DND-41 (cell line): ENCODE measurements at regions not wholly inside any gene's neighbourhood (a gene's known extent, or its start where the extent isn't known, plus 50 kb on each side); places are given as distances from the start of the nearest gene placed in this dataset.

Experiments used
- ATAC-seq: fragments of 200-7000 bp; cut with Tn5 transposase; 3 replicates; pipeline ENCODE4 v1.9.1; 2021; ENCODE audit warnings: low read depth; ENCODE audit not compliant: insufficient read depth
- DNase-seq: peaks from one replicate; pipeline ENCODE4 v3.0.0-alpha.2; 2020
- H2AFZ ChIP-seq: 2 replicates; pipeline ENCODE4 v1.6.0; 2012; ENCODE audit warnings: low read depth, low read length
- H3K27ac ChIP-seq: 2 replicates; pipeline ENCODE4 v1.5.1; 2012; ENCODE audit warnings: low read length, inconsistent platforms
- H3K27me3 ChIP-seq: fragments of 200-600 bp; sonication (generic); 2 replicates; pipeline ENCODE4 v1.6.0; 2012; ENCODE audit warnings: low read length, mild to moderate bottlenecking, inconsistent platforms; ENCODE audit not compliant: insufficient read depth, poor library complexity
- H3K36me3 ChIP-seq: 2 replicates; pipeline ENCODE4 v1.5.1; 2012; ENCODE audit warnings: low read length, inconsistent platforms; ENCODE audit not compliant: insufficient read depth
- H3K4me1 ChIP-seq: 2 replicates; pipeline ENCODE4 v1.5.1; 2012; ENCODE audit warnings: mild to moderate bottlenecking, low read length; ENCODE audit not compliant: insufficient read depth
- H3K4me2 ChIP-seq: 2 replicates; pipeline ENCODE4 v1.6.0; 2012; ENCODE audit warnings: mild to moderate bottlenecking, moderate library complexity, low read length, inconsistent platforms; ENCODE audit not compliant: insufficient read depth
- H3K4me3 ChIP-seq, 2 experiments: fragments of 200-600 bp in 1 of 2; shearing (Covaris generic) in 1 of 2; 2 replicates each; pipeline ENCODE4 v1.5.1; 2012 to 2016; ENCODE audit warnings: inconsistent platforms in 2 of 2, low read length in 2 of 2, mild to moderate bottlenecking in 2 of 2, low read depth in 1 of 2, moderate library complexity in 1 of 2
- H3K79me2 ChIP-seq: 2 replicates; pipeline ENCODE4 v1.6.0; 2012; ENCODE audit warnings: low read length, inconsistent platforms; ENCODE audit not compliant: insufficient read depth
- H3K9ac ChIP-seq: 2 replicates; pipeline ENCODE4 v1.6.0; 2012; ENCODE audit warnings: low read depth, mild to moderate bottlenecking, inconsistent platforms, low read length, moderate library complexity
- H3K9me3 ChIP-seq: 2 replicates; pipeline ENCODE4 v1.5.1; 2012; ENCODE audit warnings: low read length, moderate library complexity, mild to moderate bottlenecking, inconsistent platforms; ENCODE audit not compliant: insufficient read depth, severe bottlenecking
- H4K20me1 ChIP-seq: 2 replicates; pipeline ENCODE4 v1.6.0; 2012; ENCODE audit warnings: low read length; ENCODE audit not compliant: insufficient read depth
- EZH2 ChIP-seq: IDR thresholded peaks from 3 replicates; pipeline ENCODE4 v1.6.1; 2012; ENCODE audit warnings: borderline replicate concordance, low read depth, mild to moderate bottlenecking, moderate library complexity, low read length, inconsistent platforms; ENCODE audit not compliant: severe bottlenecking
- TF ChIP-seq, protein P1 (sequence below): IDR thresholded peaks from 2 replicates; pipeline ENCODE4 v1.5.1; 2012; ENCODE audit warnings: borderline replicate concordance, low read length, moderate library complexity, mild to moderate bottlenecking; ENCODE audit not compliant: poor library complexity, severe bottlenecking; ENCODE audit errors: extremely low read depth

DNA sequence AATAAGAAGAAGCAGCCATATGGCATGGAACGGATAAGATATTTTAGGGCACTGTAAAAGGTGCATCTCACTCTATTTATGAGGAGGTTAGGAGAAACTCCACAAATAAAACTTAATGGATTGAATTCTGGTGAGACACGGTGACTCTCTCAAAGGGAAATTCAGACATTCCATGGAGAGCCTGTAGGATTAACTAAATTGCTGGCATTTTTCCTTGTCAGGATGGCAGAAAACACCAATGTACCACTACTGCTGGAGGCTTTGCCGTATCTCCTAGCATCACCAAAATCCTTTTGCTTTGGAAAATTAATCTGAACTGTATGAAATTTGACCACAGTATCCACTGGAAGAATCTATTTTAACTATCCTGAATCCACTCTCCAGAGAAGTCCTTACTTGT, 79.3 kb downstream of the RBM43 start:
- Histone ChIP-seq H3K27me3 (no peaks in the 10 kb centered on the region), H3K36me3 (no peaks in the 10 kb centered on the region), H3K9me3 (no peaks in the 10 kb centered on the region), H3K4me2 (no peak overlapping the region), H3K9ac (no peak overlapping the region), H2AFZ (no peak overlapping the region), H3K4me1 (no peaks in the 10 kb centered on the region), H3K4me3 (no peak overlapping the region), H4K20me1 (no peaks in the 10 kb centered on the region), H3K27ac (no peak overlapping the region), H3K79me2 (no peaks in the 10 kb centered on the region)
- no peak for DNase-seq
- no peak for ATAC-seq
- no peak for TF ChIP-seq EZH2
- TF ChIP-seq, protein P1, sequence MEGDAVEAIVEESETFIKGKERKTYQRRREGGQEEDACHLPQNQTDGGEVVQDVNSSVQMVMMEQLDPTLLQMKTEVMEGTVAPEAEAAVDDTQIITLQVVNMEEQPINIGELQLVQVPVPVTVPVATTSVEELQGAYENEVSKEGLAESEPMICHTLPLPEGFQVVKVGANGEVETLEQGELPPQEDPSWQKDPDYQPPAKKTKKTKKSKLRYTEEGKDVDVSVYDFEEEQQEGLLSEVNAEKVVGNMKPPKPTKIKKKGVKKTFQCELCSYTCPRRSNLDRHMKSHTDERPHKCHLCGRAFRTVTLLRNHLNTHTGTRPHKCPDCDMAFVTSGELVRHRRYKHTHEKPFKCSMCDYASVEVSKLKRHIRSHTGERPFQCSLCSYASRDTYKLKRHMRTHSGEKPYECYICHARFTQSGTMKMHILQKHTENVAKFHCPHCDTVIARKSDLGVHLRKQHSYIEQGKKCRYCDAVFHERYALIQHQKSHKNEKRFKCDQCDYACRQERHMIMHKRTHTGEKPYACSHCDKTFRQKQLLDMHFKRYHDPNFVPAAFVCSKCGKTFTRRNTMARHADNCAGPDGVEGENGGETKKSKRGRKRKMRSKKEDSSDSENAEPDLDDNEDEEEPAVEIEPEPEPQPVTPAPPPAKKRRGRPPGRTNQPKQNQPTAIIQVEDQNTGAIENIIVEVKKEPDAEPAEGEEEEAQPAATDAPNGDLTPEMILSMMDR, result no peak

DNA sequence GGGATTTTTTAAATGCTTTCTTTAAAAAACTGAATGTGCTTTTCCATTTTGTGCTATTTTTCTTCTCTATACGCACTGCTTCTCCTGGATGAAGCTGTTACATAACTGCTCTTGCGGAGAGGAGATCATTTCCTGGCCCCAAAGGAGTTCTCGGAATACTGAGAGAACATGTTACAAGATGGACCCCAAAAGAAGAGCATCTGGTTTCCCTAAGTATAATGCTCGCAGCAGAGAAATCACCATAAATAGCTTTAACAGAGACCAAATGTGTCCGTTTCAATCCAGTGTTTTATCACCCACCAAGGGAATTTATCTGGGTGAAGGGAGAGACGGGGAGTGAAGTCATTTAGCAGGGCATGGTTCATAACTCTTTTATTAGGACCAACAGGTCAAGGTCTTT, 80.1 kb downstream of the RBM43 start:
- no peak for TF ChIP-seq EZH2
- TF ChIP-seq, protein P1, result no peak
- Histone ChIP-seq H3K4me3 (no peak overlapping the region), H4K20me1 (no peaks in the 10 kb centered on the region), H3K27me3 (no peaks in the 10 kb centered on the region), H3K9ac (no peak overlapping the region), H2AFZ (no peak overlapping the region), H3K27ac (no peak overlapping the region), H3K79me2 (no peaks in the 10 kb centered on the region), H3K4me1 (no peaks in the 10 kb centered on the region), H3K4me2 (no peak overlapping the region), H3K9me3 (no peaks in the 10 kb centered on the region), H3K36me3 (no peaks in the 10 kb centered on the region)
- ATAC-seq (no peak), DNase-seq (no peak)

DNA sequence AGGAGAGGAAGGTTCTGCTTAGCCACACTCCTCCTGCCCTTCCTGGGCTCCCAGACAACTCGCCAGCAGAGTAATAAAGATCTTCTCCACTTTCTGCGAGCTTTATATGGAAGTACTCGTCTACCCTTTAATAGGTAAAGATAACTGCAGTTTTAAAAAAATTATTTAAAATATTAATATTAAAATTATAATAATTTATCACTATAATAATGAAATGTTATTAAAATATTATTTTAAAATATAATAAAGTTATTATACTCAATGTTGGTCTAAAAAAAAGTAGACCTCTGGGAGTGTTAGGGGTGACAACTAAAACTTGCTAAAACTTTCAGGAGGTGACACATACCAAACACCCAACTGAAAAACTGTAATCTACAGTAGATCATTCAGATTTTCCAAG, 81.5 kb downstream of the RBM43 start:
- Histone ChIP-seq H3K4me1 (no peaks in the 10 kb centered on the region), H2AFZ (no peak overlapping the region), H3K27me3 (no peaks in the 10 kb centered on the region), H3K9ac (no peak overlapping the region), H3K79me2 (no peaks in the 10 kb centered on the region), H3K4me3 (no peak overlapping the region), H4K20me1 (no peaks in the 10 kb centered on the region), H3K4me2 (no peak overlapping the region), H3K27ac (no peak overlapping the region), H3K36me3 (no peaks in the 10 kb centered on the region), H3K9me3 (no peaks in the 10 kb centered on the region)
- DNase-seq (no peak), ATAC-seq (no peak)
- TF ChIP-seq, protein P1, result no peak
- no peak for TF ChIP-seq EZH2

DNA sequence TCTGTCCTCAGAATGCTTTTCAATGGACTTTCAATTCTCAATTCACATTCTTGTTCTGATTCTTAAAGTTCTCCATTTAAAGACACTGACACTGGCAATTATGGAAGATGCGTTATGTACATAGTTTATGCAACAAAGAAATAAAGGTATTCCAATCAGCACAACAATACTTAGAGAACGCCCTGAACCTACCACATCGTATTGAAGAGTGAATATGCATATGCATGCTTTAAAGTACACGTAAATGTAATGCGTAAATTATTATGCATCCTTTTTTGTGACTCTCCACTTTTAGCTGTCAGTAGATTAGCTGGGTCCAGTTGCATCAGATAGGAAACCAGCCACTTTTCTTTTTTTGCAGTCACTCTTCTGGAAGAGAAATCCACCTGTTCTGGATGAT, 83.5 kb downstream of the RBM43 start:
- DNase-seq (no peak), ATAC-seq (no peak)
- Histone ChIP-seq H3K9ac (no peak overlapping the region), H2AFZ (no peak overlapping the region), H3K27ac (no peak overlapping the region), H3K4me1 (no peaks in the 10 kb centered on the region), H3K27me3 (no peaks in the 10 kb centered on the region), H3K4me3 (no peak overlapping the region), H3K4me2 (no peak overlapping the region), H3K79me2 (no peaks in the 10 kb centered on the region), H3K9me3 (no peaks in the 10 kb centered on the region), H3K36me3 (no peaks in the 10 kb centered on the region), H4K20me1 (no peaks in the 10 kb centered on the region)
- TF ChIP-seq, protein P1, result no peak
- no peak for TF ChIP-seq EZH2
